Uterus (tissue), 2 donors: ENCODE measurements at regions not wholly inside any gene's neighbourhood (a gene's known extent, or its start where the extent isn't known, plus 50 kb on each side); places are given as distances from the start of the nearest gene placed in this dataset.

Experiments
- POLR2A ChIP-seq, 2 donors: fragments of 450-650 bp; IDR thresholded peaks; one replicate each; pipeline ENCODE4 v1.6.1; 2016; ENCODE audit warnings: antibody characterized with exemption in 2 of 2, mild to moderate bottlenecking in 1 of 2, moderate library complexity in 1 of 2
- TF ChIP-seq, protein P1 (sequence below), 4 experiments: fragments of 200-600 bp in 2 of 4; fragments of 450-650 bp in 2 of 4; sonication (generic) in 2 of 4; IDR thresholded peaks; one replicate each; pipeline ENCODE4 v1.5.1; 2016 to 2019; ENCODE audit warnings: antibody characterized with exemption in 4 of 4, mild to moderate bottlenecking in 2 of 4, moderate library complexity in 1 of 4

DNA sequence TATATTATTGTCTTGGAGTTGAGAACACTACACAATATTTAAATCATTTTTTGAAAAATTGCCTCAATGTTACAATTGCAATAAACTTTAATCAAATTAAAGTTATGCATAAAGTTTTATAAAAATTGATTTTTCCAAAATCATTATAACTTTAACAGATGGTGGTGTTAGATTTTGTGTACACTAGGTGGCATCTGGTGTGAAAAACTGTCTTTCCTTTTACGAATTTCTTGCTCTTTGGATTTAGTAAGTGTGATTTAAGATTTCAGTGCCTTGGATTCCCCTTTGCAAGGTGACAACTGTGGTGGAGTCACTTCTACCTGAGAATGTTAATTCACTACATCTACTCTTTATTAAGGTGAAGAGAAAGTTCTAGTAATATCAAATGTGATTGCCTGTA lies 91.6 kb downstream of the AREG start:
- TF ChIP-seq, protein P1, sequence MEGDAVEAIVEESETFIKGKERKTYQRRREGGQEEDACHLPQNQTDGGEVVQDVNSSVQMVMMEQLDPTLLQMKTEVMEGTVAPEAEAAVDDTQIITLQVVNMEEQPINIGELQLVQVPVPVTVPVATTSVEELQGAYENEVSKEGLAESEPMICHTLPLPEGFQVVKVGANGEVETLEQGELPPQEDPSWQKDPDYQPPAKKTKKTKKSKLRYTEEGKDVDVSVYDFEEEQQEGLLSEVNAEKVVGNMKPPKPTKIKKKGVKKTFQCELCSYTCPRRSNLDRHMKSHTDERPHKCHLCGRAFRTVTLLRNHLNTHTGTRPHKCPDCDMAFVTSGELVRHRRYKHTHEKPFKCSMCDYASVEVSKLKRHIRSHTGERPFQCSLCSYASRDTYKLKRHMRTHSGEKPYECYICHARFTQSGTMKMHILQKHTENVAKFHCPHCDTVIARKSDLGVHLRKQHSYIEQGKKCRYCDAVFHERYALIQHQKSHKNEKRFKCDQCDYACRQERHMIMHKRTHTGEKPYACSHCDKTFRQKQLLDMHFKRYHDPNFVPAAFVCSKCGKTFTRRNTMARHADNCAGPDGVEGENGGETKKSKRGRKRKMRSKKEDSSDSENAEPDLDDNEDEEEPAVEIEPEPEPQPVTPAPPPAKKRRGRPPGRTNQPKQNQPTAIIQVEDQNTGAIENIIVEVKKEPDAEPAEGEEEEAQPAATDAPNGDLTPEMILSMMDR (IDR thresholded peaks at IDR 0.05), result no peak
- TF ChIP-seq POLR2A (IDR thresholded peaks at IDR 0.05), result no peak
